HG03442 (cell line): ENCODE measurements at regions not wholly inside any gene's neighbourhood (a gene's known extent, or its start where the extent isn't known, plus 50 kb on each side); places are given as distances from the start of the nearest gene placed in this dataset.
A peak's percentile ranks its signal among the peaks of the same experiment; 100 is the strongest.

Source experiments
- ATAC-seq: cut with Tn5 transposase; IDR thresholded peaks from one replicate; pipeline ENCODE4 v1.9.1; 2021; ENCODE audit warnings: mild to moderate bottlenecking, moderate library complexity; ENCODE audit not compliant: unreplicated experiment

DNA sequence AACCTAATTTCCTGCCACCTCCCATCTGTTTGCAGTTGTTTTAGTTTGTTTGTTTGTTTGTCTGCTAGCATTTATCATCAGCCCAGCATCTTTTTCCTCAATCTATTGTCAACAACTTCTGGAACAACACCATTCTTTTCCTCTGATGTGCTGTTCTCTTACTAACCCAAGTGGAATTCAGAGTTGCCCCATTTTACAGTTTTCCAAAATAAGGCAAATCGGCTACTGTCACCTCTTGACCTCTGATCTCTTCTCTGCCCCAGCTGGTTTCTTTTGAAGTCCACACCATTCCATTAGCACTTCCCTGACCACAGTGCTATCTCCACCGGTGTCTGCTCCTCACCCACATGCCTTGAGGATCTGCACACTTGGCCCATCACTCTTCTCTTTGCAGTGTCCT lies 102.4 kb downstream of the EFNB2 start:
- no peak for ATAC-seq

DNA sequence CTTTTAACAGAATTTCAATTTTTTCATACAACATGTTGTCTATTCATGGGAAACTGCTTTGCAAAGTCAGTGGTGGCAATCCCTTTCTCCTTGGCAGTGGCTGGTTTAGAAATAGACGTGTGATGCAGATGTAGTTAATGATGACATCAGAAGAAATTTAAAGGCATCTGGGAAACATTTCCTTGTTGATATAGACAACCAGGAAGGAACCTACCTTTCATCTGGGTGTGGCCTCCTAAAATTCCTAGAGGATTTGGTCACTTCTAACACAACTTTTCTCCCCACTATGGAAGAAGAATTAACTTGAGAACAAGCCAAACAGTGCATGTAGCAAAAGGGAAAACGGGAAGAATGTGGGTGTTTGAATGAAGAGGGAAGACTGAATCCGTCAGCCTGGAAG lies 102.8 kb downstream of the EFNB2 start:
- no peak for ATAC-seq

DNA sequence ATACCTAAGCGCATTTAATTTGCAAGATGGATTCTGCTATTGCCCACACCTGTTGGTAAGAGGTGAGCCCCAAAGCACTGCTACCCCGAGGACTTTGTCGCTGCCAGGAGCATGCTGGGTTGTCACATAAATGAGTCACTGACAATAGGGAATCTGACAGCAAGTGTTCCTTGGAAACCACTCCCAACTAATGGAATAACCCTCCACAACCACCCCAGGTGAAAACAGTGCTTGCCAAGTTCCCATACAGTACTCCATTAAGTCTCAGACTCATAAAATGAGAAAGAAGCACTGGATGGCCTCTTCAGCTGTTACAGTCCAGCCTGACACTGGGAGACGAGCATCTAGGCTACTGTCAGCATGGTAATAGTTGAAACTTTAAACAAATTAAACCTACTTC lies 108.6 kb downstream of the EFNB2 start:
- ATAC-seq, result no peak

DNA sequence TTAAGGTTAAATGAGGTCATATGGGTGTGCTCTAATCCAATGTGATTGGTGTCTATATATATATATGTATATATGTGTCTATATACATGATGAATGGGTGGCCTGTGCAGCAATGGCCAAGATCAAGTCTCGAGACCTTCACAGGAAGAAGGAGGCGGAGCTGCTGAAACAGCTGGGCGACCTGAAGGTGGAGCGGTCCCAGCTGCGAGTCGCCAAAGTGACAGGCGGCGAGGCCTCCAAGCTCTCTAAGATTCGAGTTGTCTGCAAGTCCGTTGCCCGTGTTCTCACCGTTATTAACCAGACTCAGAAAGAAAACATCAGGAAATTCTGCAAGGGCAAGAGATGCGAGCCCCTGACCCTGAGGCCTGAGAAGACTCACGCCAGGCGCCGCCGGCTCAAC lies 109.8 kb downstream of the EFNB2 start:
- no peak for ATAC-seq

DNA sequence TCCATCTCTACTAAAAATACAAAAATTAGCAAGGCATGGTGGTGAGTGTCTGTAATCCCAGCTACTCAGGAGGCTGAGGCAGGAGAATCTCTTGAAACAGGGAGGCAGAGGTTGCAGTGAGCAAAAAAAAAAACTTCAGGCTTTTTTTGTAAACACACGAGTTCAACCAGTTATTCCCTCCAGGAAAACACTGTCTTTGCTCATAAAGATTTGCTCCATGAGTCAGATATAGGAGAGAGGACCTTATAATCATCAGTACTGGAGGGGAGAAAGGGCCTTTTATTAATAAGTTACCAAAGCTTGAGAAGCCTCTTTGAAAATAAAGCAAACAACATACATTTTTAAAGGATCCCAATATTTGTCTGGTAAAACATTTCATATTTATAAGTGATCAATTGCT lies 110.7 kb downstream of the EFNB2 start:
- ATAC-seq, result no peak

DNA sequence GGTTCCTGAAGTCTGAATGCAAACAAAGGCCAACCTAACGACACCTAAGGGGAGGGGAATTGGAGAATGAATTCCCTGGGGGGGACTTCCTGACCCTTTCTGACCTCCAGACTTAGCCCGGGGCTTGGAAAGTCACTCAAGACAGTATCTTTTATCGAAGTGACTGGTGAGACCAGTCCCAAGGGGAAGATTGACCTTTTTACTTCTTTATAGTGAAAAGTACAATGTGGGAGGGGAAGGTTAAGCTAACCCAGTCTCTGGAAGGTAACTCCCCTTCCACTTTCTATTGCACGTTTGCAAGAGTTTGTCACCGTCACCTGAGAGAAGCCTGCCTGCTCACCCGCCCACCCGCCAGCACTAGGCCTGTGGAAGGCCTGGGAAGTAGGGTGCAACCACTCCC lies 111.9 kb downstream of the EFNB2 start:
- peak; percentile 73 for ATAC-seq

DNA sequence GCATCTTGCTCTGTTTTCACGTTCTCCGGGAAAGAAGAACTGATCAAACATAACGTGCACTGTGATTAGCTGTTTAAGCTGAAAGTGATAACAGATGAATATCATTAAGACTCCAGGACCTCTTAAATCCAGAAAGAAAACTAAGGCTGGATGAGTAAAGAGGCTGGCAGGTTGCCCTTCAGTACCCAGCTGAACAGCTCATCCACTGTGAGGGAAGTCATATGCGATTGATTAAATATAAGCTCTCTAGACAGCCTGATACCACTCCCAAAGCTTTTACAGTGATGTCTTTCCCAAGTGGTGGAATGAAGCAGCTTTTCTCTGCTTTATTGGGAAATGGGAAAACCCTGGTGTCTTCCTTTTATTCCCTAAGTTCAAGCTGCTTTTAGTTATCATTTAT lies 116.9 kb downstream of the EFNB2 start:
- ATAC-seq, result no peak

DNA sequence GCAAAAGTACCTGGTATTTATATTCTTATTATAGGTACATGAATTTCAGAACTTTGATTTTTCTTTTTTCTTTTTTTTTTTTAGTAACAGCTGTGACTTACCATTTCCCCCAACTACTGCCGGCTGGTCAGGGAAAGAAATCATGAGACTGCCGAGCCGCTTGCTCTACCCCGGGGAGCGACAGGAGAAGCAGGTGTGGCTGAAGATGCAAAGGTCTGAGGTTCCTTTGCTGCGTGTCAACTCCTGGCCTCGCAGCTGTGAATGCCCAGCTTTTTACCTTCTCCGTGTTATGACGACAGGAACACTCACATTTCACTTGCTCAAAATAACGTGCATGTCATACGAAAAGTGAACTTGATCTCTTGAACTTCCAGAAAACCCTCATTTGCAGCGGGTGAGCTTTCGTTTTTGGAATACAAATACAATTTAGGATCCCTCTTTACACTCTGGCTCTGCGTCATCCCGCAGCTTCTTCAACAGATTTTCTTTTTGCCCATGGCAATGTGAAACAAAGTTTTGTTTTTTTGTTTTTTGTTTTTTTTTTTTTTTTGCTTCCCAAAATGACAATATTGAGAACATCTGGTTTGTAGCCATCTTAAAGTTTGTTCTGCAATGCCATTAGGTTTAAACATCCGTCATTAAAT lies 117.9 kb downstream of the EFNB2 start:
- no peak for ATAC-seq

DNA sequence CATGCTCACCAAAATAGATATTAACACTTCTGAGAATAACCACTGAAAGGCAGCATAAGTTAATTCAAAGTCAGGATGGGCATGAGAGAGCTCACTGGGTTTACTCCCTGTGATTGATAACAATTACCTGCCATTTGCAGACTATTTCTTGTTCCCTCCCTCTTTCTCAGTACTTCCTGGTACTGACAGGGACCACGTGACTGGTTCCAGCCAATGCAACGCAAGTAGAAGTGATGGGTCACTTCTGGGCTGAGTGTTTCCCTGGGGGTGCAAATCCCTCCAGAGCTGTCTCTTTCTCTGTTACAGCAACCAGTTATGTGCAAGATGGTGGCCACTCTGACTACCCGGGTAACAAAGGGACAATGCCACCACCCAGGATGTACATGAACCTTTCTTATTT lies 118.8 kb downstream of the EFNB2 start:
- ATAC-seq, result no peak

DNA sequence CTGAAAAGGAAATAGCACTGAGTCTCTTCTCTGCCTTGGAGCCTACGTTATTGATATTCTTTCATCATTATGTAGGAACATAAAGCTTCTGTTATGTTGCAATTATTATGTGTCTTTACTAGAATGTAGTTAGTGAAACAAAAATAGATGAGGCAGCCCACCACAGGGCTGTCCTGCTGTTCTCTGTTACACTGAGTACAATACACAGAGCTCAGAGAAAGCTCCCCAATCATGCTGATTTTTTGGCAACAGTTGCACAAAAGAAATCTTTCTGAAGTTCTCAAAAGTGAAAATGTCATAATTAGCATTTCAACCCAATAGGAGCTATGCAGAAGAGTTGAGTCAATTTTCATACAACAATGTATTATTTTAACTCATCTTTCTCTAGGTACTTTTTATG lies 119.5 kb downstream of the EFNB2 start:
- ATAC-seq, result no peak

DNA sequence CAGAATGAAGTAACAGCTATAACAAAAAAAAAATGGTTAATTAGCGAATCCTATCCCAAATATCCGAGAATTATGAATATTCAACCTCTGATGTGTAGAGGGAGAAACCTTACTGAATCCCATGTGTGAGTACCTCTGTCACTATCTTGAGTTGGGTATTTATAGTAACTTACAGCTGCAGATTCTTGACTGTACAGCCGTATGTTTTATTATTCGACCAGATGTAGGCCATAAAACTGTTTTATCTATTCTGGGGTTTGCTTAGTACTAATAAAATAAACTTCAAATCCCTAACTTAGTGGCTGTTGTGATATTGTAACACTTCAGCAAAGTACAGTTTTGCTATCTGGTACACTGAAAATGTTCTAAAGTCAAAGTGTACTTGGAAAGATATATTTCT lies 120.0 kb downstream of the EFNB2 start:
- no peak for ATAC-seq

DNA sequence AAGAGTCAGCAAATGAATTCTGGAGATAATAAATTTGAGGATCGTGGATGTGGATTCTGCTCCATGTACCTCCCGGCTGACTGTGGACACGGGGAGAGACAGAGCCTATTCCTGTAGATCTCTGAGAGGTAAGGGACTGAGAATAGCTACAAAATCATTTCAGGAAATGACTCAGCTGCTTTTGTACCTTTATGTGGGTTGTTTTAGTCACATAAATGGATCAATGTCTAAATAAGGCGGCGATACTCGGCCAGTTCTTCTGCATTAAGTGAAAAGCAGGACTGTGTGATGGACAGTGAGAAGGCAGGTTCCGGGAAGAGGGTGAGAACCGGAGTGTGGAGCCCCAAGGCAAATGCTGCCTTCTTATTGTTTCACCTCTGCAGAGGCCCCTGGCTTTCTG lies 128.1 kb downstream of the EFNB2 start:
- ATAC-seq, result peak; percentile 84

DNA sequence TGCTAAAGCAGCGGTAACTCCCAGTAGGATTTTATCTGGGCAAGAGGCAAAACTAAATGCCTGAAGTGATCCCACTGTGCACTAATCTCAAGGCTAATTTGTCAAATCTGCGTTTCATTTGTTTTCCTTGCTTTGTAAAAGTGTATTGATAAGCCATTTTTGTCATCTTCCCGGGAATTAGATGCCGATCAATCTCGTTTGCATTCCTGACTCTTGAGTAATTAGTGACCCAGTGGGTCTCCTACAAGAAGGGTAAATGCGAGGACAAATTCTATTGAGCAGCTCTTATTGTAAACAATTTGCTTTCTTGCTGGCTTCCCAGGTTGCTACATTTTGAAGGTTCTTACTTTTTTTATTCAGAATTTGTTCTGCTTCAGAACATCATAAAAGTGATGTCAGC lies 129.7 kb downstream of the EFNB2 start:
- ATAC-seq, result no peak

DNA sequence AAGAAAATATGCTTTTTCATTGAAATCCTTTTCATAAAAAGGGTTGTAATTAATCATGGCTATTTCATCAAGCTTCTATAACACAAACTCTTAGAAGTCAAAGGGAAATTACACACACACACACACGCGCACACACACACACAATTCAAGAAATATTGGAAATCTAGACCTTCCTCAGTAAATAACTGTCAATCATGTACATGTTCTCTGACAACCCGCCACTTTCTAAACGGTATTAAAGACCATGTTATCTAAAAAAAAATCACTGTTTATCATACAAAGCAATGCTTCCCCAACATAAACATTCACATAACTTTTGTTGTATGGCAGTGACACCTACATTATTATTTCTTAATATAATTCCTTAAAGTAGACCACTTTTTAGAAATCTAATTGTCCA lies 132.2 kb downstream of the EFNB2 start:
- no peak for ATAC-seq

DNA sequence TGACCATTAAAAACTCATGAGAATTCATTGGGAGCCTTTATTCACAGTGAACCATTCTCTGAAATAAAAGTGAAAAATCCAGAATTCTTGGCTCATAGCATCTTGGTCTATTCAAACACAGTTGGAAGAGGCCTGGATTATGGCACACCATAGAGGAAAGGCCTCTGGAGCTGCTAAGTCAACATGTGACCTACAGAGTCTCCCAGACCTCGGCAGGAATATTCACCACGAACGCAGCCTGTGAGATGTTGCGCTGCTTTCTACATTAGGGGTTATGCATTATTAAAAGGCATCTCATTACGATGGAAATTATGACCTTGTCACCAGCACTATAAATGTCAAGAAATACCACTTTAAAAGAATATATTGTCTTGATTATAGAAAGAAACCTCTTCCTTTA lies 132.6 kb downstream of the EFNB2 start:
- ATAC-seq, result no peak

DNA sequence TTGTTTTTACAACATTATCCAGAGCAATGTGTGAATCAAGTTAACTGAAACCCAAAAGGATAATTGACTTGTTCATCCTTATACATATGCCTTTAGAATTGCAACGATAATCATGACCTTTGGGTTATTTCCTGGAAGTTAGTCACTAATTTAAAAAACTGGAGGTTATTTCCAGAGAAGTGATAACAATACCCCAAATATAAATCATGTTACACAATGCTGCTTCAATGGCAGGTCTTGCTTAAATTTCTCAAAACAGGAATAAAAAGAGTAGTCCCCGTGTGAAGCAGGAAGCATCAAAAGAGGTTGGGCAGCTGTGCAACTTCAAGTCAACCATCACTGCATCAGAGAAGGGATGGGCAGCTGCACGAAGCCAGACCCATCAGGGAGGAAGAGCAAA lies 134.4 kb downstream of the EFNB2 start:
- ATAC-seq, result no peak

DNA sequence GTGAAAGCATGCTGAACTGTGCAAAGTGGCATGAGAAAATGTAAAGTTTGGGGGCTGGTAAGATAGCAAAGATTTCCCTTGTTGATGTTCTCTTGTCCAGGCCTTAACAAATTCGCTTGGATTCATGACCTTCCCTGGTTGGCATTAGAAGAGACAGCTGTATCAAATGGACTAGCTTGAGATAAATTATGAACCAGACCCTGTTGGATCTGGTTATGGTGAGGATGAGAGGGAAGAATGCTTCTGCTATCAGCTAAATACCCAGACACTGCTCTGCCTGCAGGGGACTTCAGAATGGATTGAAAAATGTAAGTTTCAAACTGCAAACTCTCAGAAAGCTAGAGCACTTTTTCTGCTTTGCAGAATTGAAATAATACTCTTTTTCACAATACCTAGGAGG lies 135.2 kb downstream of the EFNB2 start:
- ATAC-seq, result no peak

DNA sequence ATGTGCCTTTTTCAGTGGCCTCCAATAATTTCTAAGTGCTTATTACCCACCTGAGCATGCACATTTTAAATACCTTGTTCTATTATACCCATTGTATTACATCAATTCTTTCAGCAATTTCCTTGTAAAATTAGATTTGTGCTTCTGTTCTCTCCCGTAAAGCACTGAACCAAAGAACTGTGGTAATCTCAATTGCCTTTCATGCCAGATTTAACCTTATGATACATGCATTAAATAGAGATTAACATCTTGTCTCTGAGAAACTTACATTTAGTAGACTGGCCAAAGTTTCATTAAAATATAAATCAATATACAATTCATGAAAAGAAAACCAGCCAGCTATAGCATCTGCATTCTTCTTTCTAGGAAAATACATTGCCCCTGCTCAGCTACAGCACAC lies 137.2 kb downstream of the EFNB2 start:
- ATAC-seq, result no peak

DNA sequence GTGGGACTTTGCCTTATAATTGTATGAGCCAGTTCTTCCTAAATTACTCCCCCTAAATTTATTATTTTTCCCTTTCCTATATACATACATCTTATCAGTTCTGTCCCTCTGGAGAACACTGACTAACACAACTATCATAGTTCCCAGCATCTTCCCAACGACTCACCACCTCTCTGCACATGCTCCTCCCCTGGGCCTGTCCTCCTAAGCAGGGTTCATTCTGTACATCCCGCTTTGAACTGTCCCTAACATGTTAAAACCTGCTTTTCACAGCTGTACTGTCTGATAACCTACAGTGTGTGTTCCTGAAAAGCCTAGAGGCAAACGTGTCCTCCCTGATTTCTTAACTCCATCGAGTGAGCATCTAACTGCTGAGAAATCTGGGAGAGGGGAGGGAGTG lies 141.7 kb downstream of the EFNB2 start:
- ATAC-seq, result no peak

DNA sequence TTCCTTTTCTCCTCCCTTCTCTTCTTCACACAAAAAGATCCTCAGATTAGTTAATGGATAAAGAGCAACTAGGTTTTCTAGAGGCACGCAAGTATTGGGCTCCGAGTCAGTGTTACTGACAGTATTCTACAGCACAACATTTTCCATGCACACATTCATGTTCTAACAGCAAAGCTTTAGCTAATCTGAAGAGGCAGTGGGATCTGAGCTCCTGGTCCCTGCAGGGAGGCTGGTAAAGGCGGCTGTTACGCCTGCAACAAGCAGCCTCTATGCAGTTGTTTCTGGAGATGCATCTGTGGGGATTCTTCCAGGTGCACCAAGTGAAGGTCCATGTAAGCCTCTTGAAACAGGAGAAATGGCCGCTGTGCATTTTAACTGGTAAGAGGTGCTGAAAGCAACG lies 143.8 kb downstream of the EFNB2 start:
- no peak for ATAC-seq

DNA sequence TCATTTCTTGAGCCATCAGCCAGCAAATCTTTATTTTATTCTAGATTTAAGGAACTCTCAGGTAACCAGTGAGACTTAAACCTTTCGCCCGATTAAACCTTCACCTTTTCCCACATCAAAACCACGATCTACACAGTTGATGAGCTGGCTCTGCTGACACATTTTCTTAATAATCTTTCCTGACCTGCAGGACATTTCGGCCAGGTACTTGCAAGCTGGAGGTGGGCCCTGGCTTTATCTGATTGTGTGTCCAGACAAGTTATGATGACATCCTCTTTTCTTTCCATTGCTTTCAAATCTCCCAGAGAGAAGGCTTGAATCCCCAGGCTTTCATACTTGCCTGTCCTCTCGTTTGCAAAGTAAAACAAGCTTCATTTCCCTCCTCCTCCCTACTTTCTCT lies 144.2 kb downstream of the EFNB2 start:
- ATAC-seq, result no peak

DNA sequence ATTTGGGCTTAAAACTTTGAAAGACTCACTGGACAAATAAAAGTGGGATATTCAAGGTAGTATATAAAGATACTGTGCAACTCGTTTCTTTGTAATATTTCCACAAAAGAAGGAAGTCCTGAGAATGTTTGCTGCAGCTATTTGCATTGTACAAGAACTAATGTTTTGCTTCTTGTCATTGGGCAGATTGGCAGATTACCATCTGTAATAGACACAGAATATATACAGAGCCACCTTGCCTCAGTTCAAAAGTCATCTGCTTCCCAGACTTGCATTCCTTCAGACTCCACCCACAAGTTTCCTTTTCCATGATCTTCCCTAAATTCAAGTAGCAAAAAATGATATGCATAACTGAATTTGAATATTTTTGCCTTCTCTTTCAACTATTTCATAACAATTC lies 145.1 kb downstream of the EFNB2 start:
- no peak for ATAC-seq

DNA sequence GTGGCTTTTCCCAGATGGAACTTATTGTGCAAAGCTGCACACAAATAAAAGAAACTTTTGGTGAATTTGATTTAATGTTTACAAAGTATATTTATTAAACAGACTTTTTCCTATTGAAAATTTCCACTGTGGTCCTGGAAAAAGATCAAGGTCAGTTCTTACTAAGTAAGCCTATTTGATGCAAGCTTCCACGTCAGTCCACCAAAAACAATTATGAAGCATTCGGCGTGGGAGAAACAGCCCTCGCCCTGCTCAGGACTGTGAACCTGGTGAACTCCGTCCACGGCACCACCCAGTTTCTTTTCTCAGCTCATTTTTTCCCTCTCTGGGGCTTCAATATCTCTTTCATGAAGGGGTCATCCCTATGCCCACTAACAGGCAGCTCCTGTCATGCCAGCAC lies 149.8 kb downstream of the EFNB2 start:
- ATAC-seq, result no peak

DNA sequence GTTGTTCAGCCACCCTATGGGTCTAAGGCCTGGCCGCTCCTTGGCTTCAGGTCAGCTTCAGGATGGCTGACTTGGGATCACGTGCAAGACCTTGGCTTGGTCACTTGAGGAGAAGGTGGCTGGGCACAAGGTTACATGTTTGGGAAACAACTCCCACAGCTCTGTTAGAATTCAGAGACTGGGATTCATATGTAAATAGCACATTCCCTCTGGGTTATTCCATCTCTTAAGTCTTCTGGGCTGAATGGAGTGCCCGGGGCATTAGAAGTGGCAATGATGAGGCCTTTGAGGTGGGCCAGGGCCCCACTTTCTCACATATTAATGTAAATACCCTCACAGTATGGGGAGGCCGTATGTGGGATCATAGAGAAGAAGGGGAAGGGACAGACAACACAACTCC lies 150.9 kb downstream of the EFNB2 start:
- ATAC-seq, result no peak
